HepG2 (cell line): ENCODE measurements at regions not wholly inside any gene's neighbourhood (a gene's known extent, or its start where the extent isn't known, plus 50 kb on each side); places are given as distances from the start of the nearest gene placed in this dataset.
"Not testable (repeated sequence)": the region's sequence is repeated elsewhere in the genome, so short reads cannot be mapped to it uniquely, and the experiment has no call there.

ENCODE experiments used
- ATAC-seq: fragments of 200-7000 bp; cut with Tn5 transposase; 3 replicates; pipeline ENCODE4 v1.9.1; 2020; ENCODE audit warnings: mild to moderate bottlenecking, moderate library complexity
- BruUV-seq: library from RNA; stranded (reverse); fragments of 400-500 nt; replicated peaks from 2 replicates; lab custom pipeline; 2021; lab: Mats Ljungman, UMichigan
- CTCF ChIA-PET: fragments of 300-600 bp; formaldehyde crosslinking; extraction: SDS; loops from one replicate; lab custom pipeline; 2021; ENCODE audit warnings: low total read pairs, inconsistent platforms, low intra/inter-chr PET ratio; lab: Yijun Ruan, JAX
- POLR2A ChIA-PET: fragments of 350-600 bp; sonication (Branson Sonifier 250); formaldehyde crosslinking; loops from one replicate; lab custom pipeline; 2020; ENCODE audit warnings: antibody characterized with exemption, inconsistent platforms; lab: Yijun Ruan, JAX
- DNase-seq: peaks from one replicate; pipeline ENCODE4 v3.0.0-alpha.2; 2015; ENCODE audit warnings: low spot score
- FAIRE-seq: peaks from 3 replicates; lab custom pipeline; 2011; peaks lifted over from hg19 to GRCh38; lab: Jason Lieb, UNC
- H2AFZ ChIP-seq: one replicate; pipeline ENCODE4 v1.6.1; 2011; ENCODE audit warnings: low read length, inconsistent platforms
- H3K27ac ChIP-seq: fragments of 300-600 bp; 3 replicates; pipeline ENCODE4 v1.8.0; 2011; ENCODE audit warnings: mixed run types, mild to moderate bottlenecking, mixed read lengths, low read length, inconsistent platforms; ENCODE audit not compliant: insufficient read depth; ENCODE audit errors: extremely low read length
- H3K27me3 ChIP-seq, 2 experiments: fragments of 200-600 bp in 1 of 2; 2 replicates in 1 of 2; 3 replicates in 1 of 2; pipeline versions ENCODE4 v1.6.0 to v1.8.0; 2011; ENCODE audit warnings: low read length in 2 of 2, mild to moderate bottlenecking in 2 of 2, moderate library complexity in 2 of 2, inconsistent platforms in 1 of 2; ENCODE audit not compliant: insufficient read depth in 2 of 2, control insufficient read depth in 1 of 2
- H3K36me3 ChIP-seq, 2 experiments: fragments of 200-600 bp in 1 of 2; replicated peaks in 1 of 2; 2 replicates in 1 of 2; 3 replicates in 1 of 2; pipeline versions ENCODE4 v1.5.1 to v1.8.0; 2011; ENCODE audit warnings: low read length in 2 of 2, inconsistent platforms in 1 of 2; ENCODE audit not compliant: insufficient read depth in 2 of 2, control insufficient read depth in 1 of 2
- H3K4me1 ChIP-seq: 2 replicates; pipeline ENCODE4 v1.5.1; 2012; ENCODE audit warnings: low read length, inconsistent platforms; ENCODE audit not compliant: insufficient read depth
- H3K4me2 ChIP-seq: 2 replicates; pipeline ENCODE4 v1.6.0; 2011; ENCODE audit warnings: low read depth, low read length, inconsistent platforms
- H3K4me3 ChIP-seq, 3 experiments: fragments of 200-600 bp in 1 of 3; sonication (generic), shearing (Covaris generic) in 1 of 3; replicated peaks in 1 of 3; 2 replicates each; pipeline ENCODE4 v1.5.1; 2011 to 2016; ENCODE audit warnings: low read length in 3 of 3, inconsistent platforms in 2 of 3, low read depth in 2 of 3, mild to moderate bottlenecking in 2 of 3, control low read depth in 1 of 3, mixed read lengths in 1 of 3; ENCODE audit not compliant: insufficient read depth in 1 of 3
- H3K79me2 ChIP-seq: one replicate; pipeline ENCODE4 v1.6.1; 2011; ENCODE audit warnings: low read length, inconsistent platforms; ENCODE audit not compliant: insufficient read depth
- H3K9ac ChIP-seq: 2 replicates; pipeline ENCODE4 v1.6.0; 2011; ENCODE audit warnings: mild to moderate bottlenecking, low read depth, low read length, inconsistent platforms; ENCODE audit not compliant: insufficient read depth
- H3K9me3 ChIP-seq: 2 replicates; pipeline ENCODE4 v1.5.1; 2012; ENCODE audit warnings: mild to moderate bottlenecking, low read length
- H4K20me1 ChIP-seq: 2 replicates; pipeline ENCODE4 v1.6.0; 2011; ENCODE audit warnings: inconsistent platforms, mild to moderate bottlenecking, low read length, moderate library complexity; ENCODE audit not compliant: insufficient read depth
- MTF2 ChIP-seq: sonication (generic); formaldehyde crosslinking; IDR thresholded peaks from 2 replicates; pipeline ENCODE4 v1.5.0; 2020; ENCODE audit warnings: missing genetic modification reagents, borderline replicate concordance
- ZNF121 ChIP-seq: sonication (generic); formaldehyde crosslinking; IDR thresholded peaks from 2 replicates; pipeline ENCODE4 v1.5.0; 2020; ENCODE audit warnings: mild to moderate bottlenecking, missing genetic modification reagents
- ZNF253 ChIP-seq: sonication (generic); formaldehyde crosslinking; IDR thresholded peaks from 2 replicates; pipeline ENCODE4 v1.8.0; 2022; ENCODE audit warnings: mild to moderate bottlenecking, missing genetic modification reagents, borderline replicate concordance
- ZNF510 ChIP-seq: sonication (generic); formaldehyde crosslinking; IDR thresholded peaks from 2 replicates; pipeline ENCODE4 v1.4.0; 2020; ENCODE audit warnings: low read depth, mild to moderate bottlenecking, missing genetic modification reagents
- WGBS: methylation state at CpG from one replicate; pipeline ENCODE4 v1.1.6; 2017; ENCODE audit warnings: low lambda C conversion rate; 5-methylcytosine and 5-hydroxymethylcytosine counted together
- in situ Hi-C: cut with HindIII; loops from 2 replicates; pipeline ENCODE4 v1.10.0; 2017; ENCODE audit warnings: low pct_unique_long_range_greater_than_20kb; ENCODE audit not compliant: extremely low pct_ligation_motif_present
- intact Hi-C: fragments of 100-400 bp; cut with micrococcal nuclease; formaldehyde crosslinking; loops from one replicate; pipeline ENCODE4 v1.10.0; 2022; ENCODE audit not compliant: unreplicated experiment
- TF ChIP-seq, protein P1 (sequence below): sonication (generic); formaldehyde crosslinking; IDR thresholded peaks from 2 replicates; pipeline ENCODE4 v1.4.0; 2020; ENCODE audit warnings: mild to moderate bottlenecking, missing genetic modification reagents

DNA sequence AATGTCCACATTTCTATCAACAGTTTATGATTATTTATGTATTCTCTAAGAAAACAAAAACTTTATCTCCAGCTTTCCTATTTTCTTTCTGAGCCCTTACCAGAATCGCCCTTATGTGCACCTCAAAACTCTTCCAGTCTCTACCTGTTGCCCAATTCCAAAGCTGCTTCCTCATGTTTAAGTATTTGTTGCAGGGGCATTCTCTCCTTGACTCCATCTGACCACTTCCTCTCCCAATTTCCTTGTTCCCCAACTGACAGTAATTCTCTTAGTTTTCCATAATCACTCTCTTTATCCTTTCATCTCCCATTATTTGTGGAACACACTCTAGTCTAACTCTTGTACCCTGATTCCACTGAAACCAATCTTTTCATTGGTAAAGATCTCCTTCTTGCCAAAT is 105.4 kb upstream of the RBBP8 start (continued):
- TF ChIP-seq ZNF510 (CRISPR knock-in tag) (no peak), ZNF253 (CRISPR knock-in tag) (no peak), MTF2 (no peak)
- TF ChIP-seq, all 625 proteins: peak for 0

DNA sequence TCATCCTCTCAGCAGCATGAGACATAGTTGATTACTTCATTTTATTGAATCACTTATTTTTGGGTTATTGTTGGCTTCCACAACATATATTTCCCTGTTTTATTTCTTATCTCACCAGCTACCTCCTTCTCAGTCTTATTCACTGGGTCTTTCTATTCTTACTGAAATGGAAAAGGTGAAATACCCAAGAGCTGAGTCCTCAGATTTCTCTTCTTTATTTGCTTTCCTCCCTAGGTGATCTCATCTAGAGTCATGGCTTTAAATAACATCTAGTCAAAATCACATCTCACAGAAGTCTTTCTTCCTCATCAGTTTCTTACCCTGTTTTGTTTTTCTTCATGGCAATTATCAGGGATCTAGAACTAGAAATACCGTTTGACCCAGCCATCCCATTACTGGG is 105.0 kb upstream of the RBBP8 start:
- Histone ChIP-seq H4K20me1 (no peaks in the 10 kb centered on the region), H3K4me1 (0 out of 2 replicates have a peak, but pooled peaks cover 11% of the 10 kb centered on the region), H2AFZ (no peak overlapping the region), H3K4me2 (no peak overlapping the region), H3K36me3 (no peaks in the 10 kb centered on the region), H3K79me2 (no peaks in the 10 kb centered on the region)
- POLR2A ChIA-PET, result no interaction called here
- intact Hi-C loops, result no loop called here
- WGBS, result 3% methylated on average over 1 of the region's 1 CpG
- TF ChIP-seq, protein P1, sequence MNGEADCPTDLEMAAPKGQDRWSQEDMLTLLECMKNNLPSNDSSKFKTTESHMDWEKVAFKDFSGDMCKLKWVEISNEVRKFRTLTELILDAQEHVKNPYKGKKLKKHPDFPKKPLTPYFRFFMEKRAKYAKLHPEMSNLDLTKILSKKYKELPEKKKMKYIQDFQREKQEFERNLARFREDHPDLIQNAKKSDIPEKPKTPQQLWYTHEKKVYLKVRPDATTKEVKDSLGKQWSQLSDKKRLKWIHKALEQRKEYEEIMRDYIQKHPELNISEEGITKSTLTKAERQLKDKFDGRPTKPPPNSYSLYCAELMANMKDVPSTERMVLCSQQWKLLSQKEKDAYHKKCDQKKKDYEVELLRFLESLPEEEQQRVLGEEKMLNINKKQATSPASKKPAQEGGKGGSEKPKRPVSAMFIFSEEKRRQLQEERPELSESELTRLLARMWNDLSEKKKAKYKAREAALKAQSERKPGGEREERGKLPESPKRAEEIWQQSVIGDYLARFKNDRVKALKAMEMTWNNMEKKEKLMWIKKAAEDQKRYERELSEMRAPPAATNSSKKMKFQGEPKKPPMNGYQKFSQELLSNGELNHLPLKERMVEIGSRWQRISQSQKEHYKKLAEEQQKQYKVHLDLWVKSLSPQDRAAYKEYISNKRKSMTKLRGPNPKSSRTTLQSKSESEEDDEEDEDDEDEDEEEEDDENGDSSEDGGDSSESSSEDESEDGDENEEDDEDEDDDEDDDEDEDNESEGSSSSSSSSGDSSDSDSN (CRISPR knock-in tag), result no peak
- TF ChIP-seq ZNF121 (CRISPR knock-in tag), result no peak
- TF ChIP-seq, all 625 proteins: peak for 0
- DNase-seq, result no peak
- CTCF ChIA-PET, result no interaction called here
- ATAC-seq, result no peak
- no peak overlapping the region for H3K4me3 ChIP-seq
- no peak overlapping the region for H3K9ac ChIP-seq
- H3K27me3 ChIP-seq, result peaks cover 0 to 2% of the 10 kb centered on the region in 2 experiments; a peak in 1 of 5 replicates
- in situ Hi-C loops, result no loop called here
- H3K9me3 ChIP-seq, result no peaks in the 10 kb centered on the region
- no peak overlapping the region for H3K27ac ChIP-seq
- FAIRE-seq, result no peak
- BruUV-seq, result no TSS peak

DNA sequence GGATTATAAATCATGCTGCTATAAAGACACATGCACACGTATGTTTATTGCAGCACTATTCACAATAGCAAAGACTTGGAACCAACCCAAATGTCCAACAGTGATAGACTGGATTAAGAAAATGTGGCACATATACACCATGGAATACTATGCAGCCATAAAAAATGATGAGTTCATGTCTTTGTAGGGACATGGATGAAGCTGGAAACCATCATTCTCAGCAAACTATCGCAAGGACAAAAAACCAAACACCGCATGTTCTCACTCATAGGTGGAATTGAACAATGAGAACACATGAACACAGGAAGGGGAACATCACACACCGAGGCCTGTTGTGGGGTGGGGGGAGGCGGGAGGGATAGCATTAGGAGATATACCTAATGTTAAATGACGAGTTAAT is 104.5 kb upstream of the RBBP8 start:
- in situ Hi-C loops, H3K36me3 ChIP-seq, H3K27ac ChIP-seq, H3K4me2 ChIP-seq, H4K20me1 ChIP-seq, H3K79me2 ChIP-seq, H2AFZ ChIP-seq, H3K9ac ChIP-seq, ATAC-seq, H3K9me3 ChIP-seq, H3K4me3 ChIP-seq, CTCF ChIA-PET, BruUV-seq, intact Hi-C loops, DNase-seq, POLR2A ChIA-PET, FAIRE-seq, H3K27me3 ChIP-seq: not testable (repeated sequence)
- WGBS, result 40% methylated on average over 6 of the region's 6 CpGs
- H3K4me1 ChIP-seq, result 0 out of 2 replicates have a peak, but pooled peaks cover 11% of the 10 kb centered on the region
